ENCODE measurements at regions not wholly inside any gene's neighbourhood (a gene's known extent, or its start where the extent isn't known, plus 50 kb on each side); places are given as distances from the start of the nearest gene placed in this dataset.
"Not testable (repeated sequence)": the region's sequence is repeated elsewhere in the genome, so short reads cannot be mapped to it uniquely, and the experiment has no call there.

- no peak for DNase-seq (ENCODE audit: low read depth)
- no peak overlapping the region for H3K4me3 ChIP-seq (ENCODE audit: low read depth, low read length)
Measured at GRCh38 chr5:103394676-103395075, 136.1 kb downstream of the MACIR start.

- no peak overlapping the region for H3K4me3 ChIP-seq (ENCODE audit: low read depth, low read length)
- DNase-seq (ENCODE audit: low read depth), result no peak
Measured at GRCh38 chr5:103393101-103393754, 134.7 kb downstream of the MACIR start.

GRCh38 chr5:103391659-103392058 is 133.1 kb downstream of the MACIR start:
- no peak for DNase-seq (ENCODE audit: low read depth)
- no peak overlapping the region for H3K4me3 ChIP-seq (ENCODE audit: low read depth, low read length)

GRCh38 chr5:103389846-103390245 is 131.3 kb downstream of the MACIR start:
- no peak for DNase-seq (ENCODE audit: low read depth)
- no peak overlapping the region for H3K4me3 ChIP-seq (ENCODE audit: low read depth, low read length)

- no peak overlapping the region for H3K4me3 ChIP-seq (ENCODE audit: low read depth, low read length)
- no peak for DNase-seq (ENCODE audit: low read depth)
Measured at GRCh38 chr5:103389357-103389756, 130.8 kb downstream of the MACIR start.

- H3K4me3 ChIP-seq (ENCODE audit: low read depth, low read length), result no peak overlapping the region
- DNase-seq (ENCODE audit: low read depth), result no peak
Measured at GRCh38 chr5:103385722-103386121, 127.2 kb downstream of the MACIR start.

- H3K4me3 ChIP-seq (ENCODE audit: low read depth, low read length); DNase-seq (ENCODE audit: low read depth): not testable (repeated sequence)
Measured at GRCh38 chr5:103377638-103378037, 119.1 kb downstream of the MACIR start.

- no peak overlapping the region for H3K4me3 ChIP-seq (ENCODE audit: low read depth, low read length)
- no peak for DNase-seq (ENCODE audit: low read depth)
Measured at GRCh38 chr5:103375863-103376591, 117.5 kb downstream of the MACIR start.

GRCh38 chr5:103375350-103375749 is 116.8 kb downstream of the MACIR start:
- H3K4me3 ChIP-seq (ENCODE audit: low read depth, low read length), result no peak overlapping the region
- DNase-seq (ENCODE audit: low read depth), result peak; percentile 77

- no peak for DNase-seq (ENCODE audit: low read depth)
- H3K4me3 ChIP-seq (ENCODE audit: low read depth, low read length), result no peak overlapping the region
Measured at GRCh38 chr5:103374473-103374963, 116.0 kb downstream of the MACIR start.

GRCh38 chr5:103373597-103374472 is 115.3 kb downstream of the MACIR start:
- no peak for DNase-seq (ENCODE audit: low read depth)
- no peak overlapping the region for H3K4me3 ChIP-seq (ENCODE audit: low read depth, low read length)

- H3K4me3 ChIP-seq (ENCODE audit: low read depth, low read length), result no peak overlapping the region
- DNase-seq (ENCODE audit: low read depth), result no peak
Measured at GRCh38 chr5:103371046-103371607, 112.6 kb downstream of the MACIR start.

GRCh38 chr5:103369125-103370120 is 110.9 kb downstream of the MACIR start:
- H3K4me3 ChIP-seq (ENCODE audit: low read depth, low read length), result no peak overlapping the region
- no peak for DNase-seq (ENCODE audit: low read depth)

GRCh38 chr5:103367702-103368101 is 109.1 kb downstream of the MACIR start:
- no peak overlapping the region for H3K4me3 ChIP-seq (ENCODE audit: low read depth, low read length)
- no peak for DNase-seq (ENCODE audit: low read depth)

GRCh38 chr5:103366918-103367549 is 108.5 kb downstream of the MACIR start:
- no peak for DNase-seq (ENCODE audit: low read depth)
- no peak overlapping the region for H3K4me3 ChIP-seq (ENCODE audit: low read depth, low read length)

- no peak for DNase-seq (ENCODE audit: low read depth)
Measured at GRCh38 chr5:103364074-103364473, 105.5 kb downstream of the MACIR start.

GRCh38 chr5:103362211-103362610 is 103.6 kb downstream of the MACIR start:
- DNase-seq (ENCODE audit: low read depth), result no peak

More at GRCh38 chr5:103364074-103364473, 105.5 kb downstream of the MACIR start:
- no peak overlapping the region for H3K4me3 ChIP-seq (ENCODE audit: low read depth, low read length)

GRCh38 chr5:103360475-103360874 is 101.9 kb downstream of the MACIR start:
- DNase-seq (ENCODE audit: low read depth), result no peak
- H3K4me3 ChIP-seq (ENCODE audit: low read depth, low read length), result no peak overlapping the region

More at GRCh38 chr5:103362211-103362610, 103.6 kb downstream of the MACIR start:
- H3K4me3 ChIP-seq (ENCODE audit: low read depth, low read length), result no peak overlapping the region

Data from skeletal muscle cell (primary cell).